Skeletal muscle satellite cell (primary cell): ENCODE measurements at regions not wholly inside any gene's neighbourhood (a gene's known extent, or its start where the extent isn't known, plus 50 kb on each side); places are given as distances from the start of the nearest gene placed in this dataset.

Experiments
- H3K27me3 ChIP-seq: 2 replicates; pipeline ENCODE4 v1.7.0; 2013; ENCODE audit warnings: low read length; ENCODE audit not compliant: control insufficient read depth, insufficient read depth
- H3K36me3 ChIP-seq: 2 replicates; pipeline ENCODE4 v1.7.0; 2013; ENCODE audit warnings: mild to moderate bottlenecking, control low read depth, low read length; ENCODE audit not compliant: insufficient read depth
- H3K4me1 ChIP-seq: 2 replicates; pipeline ENCODE4 v1.7.0; 2013; ENCODE audit warnings: low read length; ENCODE audit not compliant: control insufficient read depth, insufficient read depth
- H3K4me2 ChIP-seq: 2 replicates; pipeline ENCODE4 v1.7.0; 2013; ENCODE audit warnings: mild to moderate bottlenecking, low read length
- H3K4me3 ChIP-seq: 2 replicates; pipeline ENCODE4 v1.7.0; 2013; ENCODE audit warnings: low read length
- H3K9ac ChIP-seq: 2 replicates; pipeline ENCODE4 v1.7.0; 2013; ENCODE audit warnings: mild to moderate bottlenecking, low read depth, low read length, moderate library complexity
- H3K9me3 ChIP-seq: replicated peaks from 2 replicates; pipeline ENCODE4 v1.7.0; 2013; ENCODE audit warnings: mild to moderate bottlenecking, control low read depth, low read length

DNA sequence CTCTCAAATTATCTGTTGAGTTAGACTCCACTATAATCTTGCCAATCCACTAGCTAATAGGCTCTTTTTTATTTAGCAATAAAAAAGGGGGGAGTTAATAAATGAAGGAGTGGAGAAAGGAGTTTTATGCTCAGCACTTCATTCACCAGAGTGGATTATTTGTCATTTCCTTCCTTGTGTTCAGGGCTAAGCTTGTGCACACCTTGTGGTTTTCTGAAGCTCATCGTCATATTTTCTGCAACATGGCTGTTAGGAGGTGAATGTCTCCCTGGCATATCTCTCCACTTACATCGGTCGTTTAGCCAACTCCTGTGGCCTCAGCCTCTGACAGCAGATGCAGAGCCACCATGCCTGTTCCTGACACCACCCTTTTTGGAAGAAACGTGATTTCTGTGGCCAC is 83.9 kb upstream of the MTNR1B start:
- no peak overlapping the region for H3K4me3 ChIP-seq
- H3K4me2 ChIP-seq = no peak overlapping the region
- peaks cover 6% of the 10 kb centered on the region for H3K27me3 ChIP-seq
- H3K36me3 ChIP-seq = no peaks in the 10 kb centered on the region
- no peaks in the 10 kb centered on the region for H3K9me3 ChIP-seq
- H3K9ac ChIP-seq = no peak overlapping the region
- peaks cover 3% of the 10 kb centered on the region for H3K4me1 ChIP-seq

DNA sequence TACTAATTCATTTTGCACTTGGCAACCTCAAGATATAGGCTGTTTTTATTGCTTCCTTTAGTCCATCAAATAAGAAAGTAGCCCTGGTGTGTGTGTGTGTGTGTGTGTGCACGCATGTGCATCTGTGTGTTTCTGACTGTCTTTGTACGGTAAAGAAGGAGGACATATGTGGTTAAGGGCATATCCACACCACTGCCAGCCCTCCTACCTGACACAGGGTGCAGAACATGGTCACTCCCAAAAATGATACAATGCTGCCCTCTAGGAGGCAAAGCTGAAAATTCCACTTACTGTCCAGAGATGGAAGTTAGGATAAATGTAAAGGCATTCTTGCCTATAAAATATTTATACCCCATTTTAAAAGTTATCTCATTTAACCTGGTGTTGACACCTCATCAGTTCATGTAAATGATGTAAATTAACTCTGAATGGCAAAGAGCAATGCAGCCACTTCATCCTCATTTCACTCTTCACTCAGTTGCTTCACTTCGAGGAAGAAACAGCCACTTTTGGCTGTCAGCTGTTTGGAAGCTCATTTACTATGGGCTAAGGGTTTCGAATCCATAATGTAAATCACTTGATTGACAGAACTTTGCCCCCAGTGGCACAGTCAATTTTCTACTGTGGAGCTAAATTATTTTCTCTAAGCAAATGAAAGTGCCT is 83.1 kb upstream of the MTNR1B start:
- H3K36me3 ChIP-seq = no peaks in the 10 kb centered on the region
- H3K27me3 ChIP-seq = peaks cover 6% of the 10 kb centered on the region
- H3K4me1 ChIP-seq = peaks cover 4% of the 10 kb centered on the region
- no peaks in the 10 kb centered on the region for H3K9me3 ChIP-seq
- H3K4me3 ChIP-seq = no peak overlapping the region
- H3K4me2 ChIP-seq = no peak overlapping the region
- no peak overlapping the region for H3K9ac ChIP-seq

DNA sequence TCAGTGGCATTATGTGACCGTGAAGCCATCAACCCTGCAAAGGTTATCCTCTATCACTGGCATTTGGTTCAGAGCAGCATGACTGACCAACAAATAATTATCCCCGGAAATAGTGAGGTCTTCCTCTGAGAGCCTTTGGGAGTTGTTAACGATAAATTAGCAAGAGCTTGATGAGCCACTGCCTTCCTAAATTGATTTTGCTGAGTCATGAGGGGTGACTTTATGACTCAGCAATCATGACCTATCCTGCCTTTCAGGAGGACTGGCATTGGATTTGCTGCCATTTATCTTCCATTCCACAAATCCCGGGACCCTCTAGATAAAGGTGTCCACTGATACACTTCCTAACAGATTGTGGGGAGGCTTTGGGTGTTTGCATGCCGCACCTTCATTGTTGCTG is 80.8 kb upstream of the MTNR1B start:
- peaks cover 4% of the 10 kb centered on the region for H3K4me1 ChIP-seq
- no peaks in the 10 kb centered on the region for H3K36me3 ChIP-seq
- H3K27me3 ChIP-seq = peaks cover 6% of the 10 kb centered on the region
- H3K9me3 ChIP-seq = no peaks in the 10 kb centered on the region
- no peak overlapping the region for H3K9ac ChIP-seq
- no peak overlapping the region for H3K4me2 ChIP-seq
- H3K4me3 ChIP-seq = no peak overlapping the region

DNA sequence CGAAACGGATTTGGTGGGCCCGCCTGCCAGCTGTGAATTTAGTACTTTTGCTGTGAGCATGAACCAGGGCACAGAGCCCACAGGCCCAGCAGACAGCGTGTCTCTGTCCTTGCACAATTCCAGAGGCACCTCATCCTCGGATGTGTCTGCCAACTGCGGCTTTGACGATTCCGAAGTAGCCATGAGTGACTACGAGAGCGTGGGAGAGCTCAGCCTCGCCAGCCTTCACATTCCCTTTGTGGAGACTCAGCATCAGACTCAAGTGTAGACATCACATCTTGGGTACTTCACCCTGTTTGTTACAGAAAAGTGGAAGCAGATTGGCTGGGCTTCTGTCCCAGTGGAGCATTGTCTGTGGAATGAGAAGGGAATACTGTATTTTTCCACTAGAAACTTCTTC is 78.6 kb upstream of the MTNR1B start:
- H3K4me2 ChIP-seq = no peak overlapping the region
- H3K9me3 ChIP-seq = no peaks in the 10 kb centered on the region
- no peak overlapping the region for H3K4me3 ChIP-seq
- H3K4me1 ChIP-seq = peaks cover 4% of the 10 kb centered on the region
- H3K9ac ChIP-seq = no peak overlapping the region
- H3K27me3 ChIP-seq = no peaks in the 10 kb centered on the region
- no peaks in the 10 kb centered on the region for H3K36me3 ChIP-seq

DNA sequence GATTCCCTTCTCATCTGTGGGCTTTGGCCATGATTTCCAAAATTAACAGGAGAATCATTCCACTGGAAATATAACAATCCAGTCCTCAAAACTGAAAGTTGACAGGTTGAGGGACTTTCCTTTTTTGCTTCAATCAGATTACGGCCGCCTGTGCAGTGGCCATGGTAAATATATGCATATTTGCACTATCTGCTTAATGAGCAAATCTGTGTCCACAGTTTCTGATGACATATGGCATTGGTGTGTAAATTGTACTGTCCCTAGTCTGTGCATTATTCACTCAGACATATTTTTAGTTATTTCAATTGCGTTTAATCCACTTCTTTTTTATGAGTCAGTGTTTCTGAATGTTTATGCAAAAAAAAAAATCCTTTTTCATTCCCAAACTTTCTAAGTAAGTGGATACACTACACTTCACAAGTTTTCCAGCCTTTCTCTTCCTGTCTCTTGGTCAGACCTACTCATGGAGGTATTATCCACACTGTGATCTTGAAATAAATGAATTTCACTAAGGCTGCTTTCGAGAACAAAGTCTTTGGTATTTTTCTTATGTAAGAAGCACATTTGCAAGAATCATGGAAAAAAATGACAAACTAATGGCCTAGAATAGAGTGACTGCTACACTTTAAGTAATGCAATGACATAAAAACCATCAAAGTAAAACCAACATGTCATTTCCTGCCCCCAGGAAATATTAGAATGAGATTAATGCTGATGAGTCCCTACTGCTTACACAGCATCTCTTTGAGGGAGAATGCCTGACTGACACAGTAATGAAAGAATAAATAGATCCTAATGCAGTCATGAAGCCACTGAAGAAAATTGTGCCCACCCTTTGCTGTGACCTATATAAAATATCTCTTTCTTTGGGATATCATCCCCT is 76.4 kb upstream of the MTNR1B start:
- no peaks in the 10 kb centered on the region for H3K36me3 ChIP-seq
- no peak overlapping the region for H3K4me2 ChIP-seq
- H3K9me3 ChIP-seq = no peaks in the 10 kb centered on the region
- H3K9ac ChIP-seq = no peak overlapping the region
- no peak overlapping the region for H3K4me3 ChIP-seq
- peaks cover 4% of the 10 kb centered on the region for H3K4me1 ChIP-seq
- no peaks in the 10 kb centered on the region for H3K27me3 ChIP-seq

DNA sequence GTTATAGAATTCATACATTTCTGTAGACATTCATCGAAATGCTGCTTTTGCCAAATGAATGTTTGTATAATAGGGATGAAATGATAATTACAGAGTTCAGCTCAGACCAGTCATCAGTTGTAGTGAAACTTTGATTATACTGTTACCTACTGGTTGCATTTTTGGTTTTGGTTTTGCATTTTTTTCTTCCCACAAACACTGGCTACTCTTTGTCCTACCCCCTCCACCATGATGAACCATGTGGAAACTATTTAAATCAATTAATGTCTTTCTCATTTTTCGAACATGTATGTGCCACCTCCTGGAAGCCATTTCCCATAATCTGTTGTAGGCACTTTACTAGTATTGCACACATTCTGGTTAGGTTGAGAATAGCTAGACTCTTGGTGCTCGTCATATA is 75.3 kb upstream of the MTNR1B start:
- Histone ChIP-seq H3K4me3 (no peak overlapping the region), H3K4me2 (no peak overlapping the region), H3K27me3 (no peaks in the 10 kb centered on the region), H3K4me1 (peaks cover 4% of the 10 kb centered on the region), H3K9me3 (no peaks in the 10 kb centered on the region), H3K36me3 (no peaks in the 10 kb centered on the region), H3K9ac (no peak overlapping the region)

DNA sequence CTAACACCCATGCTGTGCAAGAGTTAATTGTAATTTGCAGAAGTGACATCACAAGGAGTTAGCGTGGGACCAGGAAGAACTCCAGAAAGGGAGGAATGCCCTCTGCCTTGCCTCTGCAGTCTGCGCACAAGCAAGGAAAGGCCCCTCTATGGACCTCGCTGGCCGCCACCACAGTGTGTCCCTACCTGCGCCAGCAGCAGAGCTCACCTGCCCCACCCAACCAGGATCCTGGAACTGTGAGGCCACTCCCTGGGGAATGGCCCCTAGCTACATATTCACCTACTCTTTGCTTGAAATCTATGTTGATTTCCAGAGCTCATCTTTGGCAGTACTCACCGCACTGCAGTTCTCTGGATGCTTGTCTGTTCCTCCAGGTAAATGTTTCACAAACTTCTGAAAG is 72.0 kb upstream of the MTNR1B start:
- Histone ChIP-seq H3K27me3 (peaks cover 3% of the 10 kb centered on the region), H3K9ac (no peak overlapping the region), H3K4me1 (no peaks in the 10 kb centered on the region), H3K4me3 (no peak overlapping the region), H3K9me3 (no peaks in the 10 kb centered on the region), H3K36me3 (no peaks in the 10 kb centered on the region), H3K4me2 (no peak overlapping the region)

DNA sequence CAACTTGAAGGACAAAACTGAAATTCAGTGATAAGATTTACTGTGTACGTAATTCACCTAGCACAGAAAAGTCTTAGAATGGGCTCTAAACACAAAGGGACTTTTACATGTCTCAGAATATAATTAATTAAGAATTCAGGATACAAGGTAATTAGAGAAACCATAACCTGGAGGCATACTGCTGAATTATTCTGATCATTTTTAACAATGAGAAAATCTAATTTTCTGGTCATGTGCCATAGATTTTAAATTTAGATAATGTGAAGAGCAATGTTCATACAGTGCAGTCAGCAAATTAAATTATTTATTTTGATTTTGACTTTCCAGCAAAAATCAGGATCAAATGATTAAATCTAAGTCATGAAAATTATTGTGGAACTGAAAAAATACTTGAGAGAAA is 67.0 kb upstream of the MTNR1B start:
- no peaks in the 10 kb centered on the region for H3K4me1 ChIP-seq
- H3K4me3 ChIP-seq = no peak overlapping the region
- peaks cover 5% of the 10 kb centered on the region for H3K27me3 ChIP-seq
- no peaks in the 10 kb centered on the region for H3K36me3 ChIP-seq
- no peaks in the 10 kb centered on the region for H3K9me3 ChIP-seq
- no peak overlapping the region for H3K9ac ChIP-seq
- no peak overlapping the region for H3K4me2 ChIP-seq

DNA sequence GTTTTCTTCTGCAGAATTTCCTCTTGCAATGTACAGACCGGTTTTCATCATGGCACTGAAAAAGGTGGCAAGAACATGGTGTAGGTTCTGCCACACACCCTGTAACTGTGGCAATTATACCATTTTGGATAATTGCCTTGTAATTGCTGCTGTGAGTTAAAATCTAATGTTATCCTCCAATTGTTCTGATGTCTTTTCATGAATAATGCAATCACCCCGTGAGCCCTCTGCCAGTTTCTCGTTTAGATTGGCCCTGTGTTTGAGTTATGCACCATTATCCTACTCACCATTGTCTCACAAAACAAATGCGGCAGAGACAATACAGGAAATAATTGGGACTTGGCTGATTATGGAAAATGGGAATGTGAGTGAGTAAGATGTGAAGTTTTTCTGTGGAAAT is 61.8 kb upstream of the MTNR1B start:
- Histone ChIP-seq H3K36me3 (no peaks in the 10 kb centered on the region), H3K9ac (no peak overlapping the region), H3K4me2 (no peak overlapping the region), H3K4me1 (no peaks in the 10 kb centered on the region), H3K9me3 (no peaks in the 10 kb centered on the region), H3K4me3 (no peak overlapping the region), H3K27me3 (peaks cover 9% of the 10 kb centered on the region)

DNA sequence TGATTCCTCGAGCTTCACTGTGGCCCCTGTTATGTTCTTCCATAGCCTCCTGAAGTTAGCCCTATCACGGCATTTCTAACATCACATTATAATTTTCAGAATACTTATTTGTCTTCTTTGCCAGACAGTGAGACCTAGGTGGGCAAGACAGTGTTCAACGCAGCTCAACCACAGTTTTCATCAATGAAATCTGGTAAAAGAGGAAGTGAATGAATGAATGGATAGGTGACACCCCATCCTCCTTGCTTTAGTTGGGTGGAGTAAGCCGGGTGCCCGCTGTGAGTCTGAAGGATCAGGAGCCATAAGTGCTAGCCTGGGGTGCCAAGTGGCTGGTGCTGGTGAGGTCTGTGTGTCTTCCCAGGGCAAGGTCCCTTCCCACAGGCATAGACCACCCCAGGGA is 60.2 kb upstream of the MTNR1B start:
- Histone ChIP-seq H3K9ac (no peak overlapping the region), H3K9me3 (no peaks in the 10 kb centered on the region)

DNA sequence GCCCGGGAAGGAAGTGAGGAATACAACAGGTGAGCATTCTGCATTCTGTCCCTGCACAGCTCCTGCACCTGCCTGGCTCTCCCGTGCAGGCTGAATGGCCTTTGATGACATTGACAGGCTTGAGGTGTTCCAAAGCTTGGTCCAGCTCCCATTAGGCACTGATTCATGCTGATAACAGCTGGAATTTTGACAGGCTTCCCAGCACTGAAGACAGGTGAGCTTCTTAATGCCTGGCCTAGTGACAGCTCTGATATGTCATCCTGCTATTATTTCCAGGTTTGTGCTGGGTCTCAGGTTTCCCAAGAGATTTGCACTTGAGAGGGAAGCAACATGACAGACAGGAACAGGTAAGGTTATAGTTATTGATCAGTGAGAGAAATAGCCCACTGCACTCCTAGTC is 58.0 kb upstream of the MTNR1B start:
- Histone ChIP-seq H3K4me1 (no peaks in the 10 kb centered on the region), H3K4me3 (no peak overlapping the region), H3K9me3 (no peaks in the 10 kb centered on the region), H3K36me3 (no peaks in the 10 kb centered on the region), H3K4me2 (no peak overlapping the region), H3K27me3 (peaks cover 11% of the 10 kb centered on the region), H3K9ac (no peak overlapping the region)

More for the DNA sequence above, 60.2 kb upstream of the MTNR1B start:
- peaks cover 11% of the 10 kb centered on the region for H3K27me3 ChIP-seq
- no peak overlapping the region for H3K4me2 ChIP-seq
- no peaks in the 10 kb centered on the region for H3K4me1 ChIP-seq
- no peaks in the 10 kb centered on the region for H3K36me3 ChIP-seq
- no peak overlapping the region for H3K4me3 ChIP-seq

DNA sequence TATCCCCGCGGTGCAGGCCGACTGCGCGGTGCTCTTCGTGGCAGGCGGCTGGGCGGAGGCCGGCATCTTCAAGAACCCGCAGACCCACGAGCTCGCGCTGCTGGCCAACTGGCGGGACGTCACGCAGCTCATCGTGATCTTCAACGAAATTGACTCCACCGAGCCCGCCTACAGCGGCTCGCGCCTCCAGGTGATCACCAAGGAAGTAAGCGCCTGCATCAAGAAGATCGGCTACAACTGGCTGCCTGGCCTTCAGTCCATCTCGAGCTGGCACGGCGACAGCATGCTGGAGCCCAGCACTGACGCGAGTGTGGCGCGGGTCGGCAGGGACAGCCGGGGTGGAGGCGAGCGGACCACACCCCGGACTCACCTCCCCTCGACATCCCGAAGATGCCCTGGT is 53.9 kb upstream of the MTNR1B start:
- no peak overlapping the region for H3K9ac ChIP-seq
- no peak overlapping the region for H3K4me3 ChIP-seq
- H3K4me1 ChIP-seq = no peaks in the 10 kb centered on the region
- H3K27me3 ChIP-seq = peaks cover 4% of the 10 kb centered on the region
- H3K4me2 ChIP-seq = no peak overlapping the region
- H3K36me3 ChIP-seq = no peaks in the 10 kb centered on the region
- H3K9me3 ChIP-seq = no peaks in the 10 kb centered on the region
